Liver (tissue), 8 donors: ENCODE measurements at regions not wholly inside any gene's neighbourhood (a gene's known extent, or its start where the extent isn't known, plus 50 kb on each side); places are given as distances from the start of the nearest gene placed in this dataset.

Source experiments
- DNase-seq: peaks from one replicate; pipeline ENCODE4 v3.0.0-alpha.2; 2017; ENCODE audit warnings: low spot score
- H3K27ac ChIP-seq, 2 donors: one replicate each; pipeline ENCODE4 v1.7.0; 2013; ENCODE audit warnings: inconsistent platforms in 2 of 2, low read length in 2 of 2, control low read depth in 1 of 2, low read depth in 1 of 2, mild to moderate bottlenecking in 1 of 2
- H3K27me3 ChIP-seq, 4 donors: one replicate each; pipeline versions ENCODE4 v1.6.1 to v1.7.0; 2013; ENCODE audit warnings: low read length in 3 of 4, inconsistent platforms in 1 of 4, mild to moderate bottlenecking in 1 of 4, moderate library complexity in 1 of 4; ENCODE audit not compliant: control insufficient read depth in 4 of 4, insufficient read depth in 4 of 4
- H3K36me3 ChIP-seq, 4 donors: one replicate each; pipeline versions ENCODE4 v1.6.1 to v1.7.0; 2013; ENCODE audit warnings: low read length in 3 of 4, mild to moderate bottlenecking in 3 of 4, low read depth in 1 of 4, moderate library complexity in 1 of 4; ENCODE audit not compliant: control insufficient read depth in 4 of 4, insufficient read depth in 3 of 4
- H3K4me1 ChIP-seq, 4 donors: one replicate each; pipeline versions ENCODE4 v1.6.1 to v1.7.0; 2013; ENCODE audit warnings: low read length in 3 of 4, mild to moderate bottlenecking in 3 of 4, moderate library complexity in 1 of 4; ENCODE audit not compliant: control insufficient read depth in 4 of 4, insufficient read depth in 4 of 4
- H3K4me3 ChIP-seq, 3 donors: one replicate each; pipeline versions ENCODE4 v1.6.1 to v1.7.0; 2013; ENCODE audit warnings: low read length in 3 of 3, control low read depth in 1 of 3, low read depth in 1 of 3, mild to moderate bottlenecking in 1 of 3
- H3K9ac ChIP-seq, 2 donors: one replicate each; pipeline ENCODE4 v1.7.0; 2013; ENCODE audit warnings: low read length in 2 of 2, mild to moderate bottlenecking in 2 of 2, moderate library complexity in 2 of 2, control low read depth in 1 of 2, low read depth in 1 of 2
- H3K9me3 ChIP-seq, 4 donors: one replicate each; pipeline versions ENCODE4 v1.6.1 to v1.7.0; 2013; ENCODE audit warnings: low read length in 3 of 4; ENCODE audit not compliant: control insufficient read depth in 4 of 4
- ATF3 ChIP-seq: IDR thresholded peaks from 2 replicates; pipeline ENCODE4 v1.6.1; 2016; ENCODE audit warnings: antibody characterized with exemption
- CTCF ChIP-seq: fragments of 150-350 bp; IDR thresholded peaks from 2 replicates; pipeline ENCODE4 v1.5.1; 2017; ENCODE audit warnings: improper control_type of control experiment, low read depth, low read length; ENCODE audit not compliant: missing input control
- EGR1 ChIP-seq, 2 donors: IDR thresholded peaks; 2 replicates each; pipeline ENCODE4 v1.6.1; 2016 to 2018; ENCODE audit warnings: antibody characterized with exemption in 2 of 2, low read depth in 2 of 2
- FOXA1 ChIP-seq: IDR thresholded peaks from 2 replicates; pipeline ENCODE4 v1.6.1; 2016; ENCODE audit warnings: antibody characterized with exemption
- FOXA2 ChIP-seq: IDR thresholded peaks from 2 replicates; pipeline ENCODE4 v1.6.1; 2016; ENCODE audit warnings: antibody characterized with exemption
- GABPA ChIP-seq, 2 donors: IDR thresholded peaks in 1 of 2; conservative IDR thresholded peaks in 1 of 2; 2 replicates each; pipeline ENCODE4 v1.6.1; 2016; ENCODE audit warnings: antibody characterized with exemption in 2 of 2, mild to moderate bottlenecking in 1 of 2, moderate library complexity in 1 of 2
- HNF4A ChIP-seq, 2 donors: conservative IDR thresholded peaks; 2 replicates each; pipeline ENCODE4 v1.6.1; 2016; ENCODE audit warnings: antibody characterized with exemption in 2 of 2, mild to moderate bottlenecking in 2 of 2
- HNF4G ChIP-seq: IDR thresholded peaks from 2 replicates; pipeline ENCODE4 v1.6.1; 2016; ENCODE audit warnings: antibody characterized with exemption
- JUND ChIP-seq, 2 donors: IDR thresholded peaks; 2 replicates each; pipeline ENCODE4 v1.6.1; 2016; ENCODE audit warnings: antibody characterized with exemption in 2 of 2
- MAX ChIP-seq: IDR thresholded peaks from 2 replicates; pipeline ENCODE4 v1.6.1; 2016; ENCODE audit warnings: antibody characterized with exemption
- NR2F2 ChIP-seq: IDR thresholded peaks from 2 replicates; pipeline ENCODE4 v1.6.1; 2016; ENCODE audit warnings: antibody characterized with exemption
- RAD21 ChIP-seq, 2 donors: IDR thresholded peaks; 2 replicates each; pipeline ENCODE4 v1.6.1; 2016; ENCODE audit warnings: antibody characterized with exemption in 2 of 2, mild to moderate bottlenecking in 2 of 2
- RXRA ChIP-seq, 2 donors: IDR thresholded peaks; 2 replicates each; pipeline ENCODE4 v1.6.1; 2017 to 2018; ENCODE audit warnings: antibody characterized with exemption in 2 of 2, mild to moderate bottlenecking in 1 of 2
- SP1 ChIP-seq: IDR thresholded peaks from 2 replicates; pipeline ENCODE4 v1.6.1; 2018; ENCODE audit warnings: antibody characterized with exemption, mild to moderate bottlenecking
- TAF1 ChIP-seq: conservative IDR thresholded peaks from 2 replicates; pipeline ENCODE4 v1.6.1; 2016; ENCODE audit warnings: antibody characterized with exemption, mild to moderate bottlenecking
- YY1 ChIP-seq: IDR thresholded peaks from 2 replicates; pipeline ENCODE4 v1.6.1; 2016; ENCODE audit warnings: antibody characterized with exemption, mild to moderate bottlenecking
- WGBS: extraction: QIAGEN DNeasy Blood & Tissue Kit; methylation state at CpG from one replicate; pipeline ENCODE4 v1.1.7; 2013; 5-methylcytosine and 5-hydroxymethylcytosine counted together
- TF ChIP-seq, protein P1 (sequence below): IDR thresholded peaks from 2 replicates; pipeline ENCODE4 v1.6.1; 2016; ENCODE audit warnings: antibody characterized with exemption, mild to moderate bottlenecking
- TF ChIP-seq, protein P2 (sequence below): IDR thresholded peaks from 2 replicates; pipeline ENCODE4 v1.6.1; 2016; ENCODE audit warnings: antibody characterized with exemption
- donor health status: healthy.
- donor health status: healthy.
- donor health status: healthy.
- donor health status: healthy.
- donor health status: healthy.

DNA sequence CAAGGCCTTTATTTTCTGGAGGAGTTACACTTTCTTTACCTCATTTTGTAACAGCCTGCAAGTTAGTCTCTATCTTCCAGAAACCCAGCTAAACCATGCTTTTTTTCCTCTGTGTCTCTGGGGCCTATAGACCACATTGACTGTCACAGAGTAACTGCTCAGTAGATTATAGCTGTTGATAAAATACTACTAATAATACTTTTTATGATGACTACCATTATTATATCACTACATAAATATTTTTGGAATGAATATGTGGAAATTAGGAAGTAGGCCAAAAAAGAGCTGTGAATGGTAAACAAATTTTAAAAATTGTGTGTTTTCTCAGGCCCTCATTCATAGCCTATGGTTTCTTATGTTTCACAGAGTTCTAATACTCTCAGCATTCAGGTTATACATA lies 233.1 kb upstream of the USP24 start:
- Histone ChIP-seq H3K27me3 (no peaks in the 10 kb centered on the region), H3K4me1 (no peaks in the 10 kb centered on the region), H3K9me3 (peaks cover 0 to 6% (median 1%) of the 10 kb centered on the region in 4 donors), H3K36me3 (no peaks in the 10 kb centered on the region), H3K27ac (no peak overlapping the region), H3K9ac (no peak overlapping the region), H3K4me3 (no peak overlapping the region)
- DNase-seq = no peak
- TF ChIP-seq RXRA (IDR thresholded peaks at IDR 0.05) (no peak), JUND (IDR thresholded peaks at IDR 0.05) (no peak), YY1 (no peak), TAF1 (no peak), ATF3 (no peak), EGR1 (IDR thresholded peaks at IDR 0.05; ENCODE audit: low read depth in 2 of 2) (no peak), HNF4G (no peak), NR2F2 (no peak), SP1 (no peak), GABPA (IDR thresholded peaks at IDR 0.05 in 1 of 2, conservative IDR thresholded peaks at IDR 0.05 in 1 of 2) (no peak), CTCF (no peak), FOXA2 (no peak), RAD21 (IDR thresholded peaks at IDR 0.05) (no peak), HNF4A (conservative IDR thresholded peaks at IDR 0.05) (no peak), MAX (no peak), FOXA1 (no peak)
- TF ChIP-seq, protein P1, sequence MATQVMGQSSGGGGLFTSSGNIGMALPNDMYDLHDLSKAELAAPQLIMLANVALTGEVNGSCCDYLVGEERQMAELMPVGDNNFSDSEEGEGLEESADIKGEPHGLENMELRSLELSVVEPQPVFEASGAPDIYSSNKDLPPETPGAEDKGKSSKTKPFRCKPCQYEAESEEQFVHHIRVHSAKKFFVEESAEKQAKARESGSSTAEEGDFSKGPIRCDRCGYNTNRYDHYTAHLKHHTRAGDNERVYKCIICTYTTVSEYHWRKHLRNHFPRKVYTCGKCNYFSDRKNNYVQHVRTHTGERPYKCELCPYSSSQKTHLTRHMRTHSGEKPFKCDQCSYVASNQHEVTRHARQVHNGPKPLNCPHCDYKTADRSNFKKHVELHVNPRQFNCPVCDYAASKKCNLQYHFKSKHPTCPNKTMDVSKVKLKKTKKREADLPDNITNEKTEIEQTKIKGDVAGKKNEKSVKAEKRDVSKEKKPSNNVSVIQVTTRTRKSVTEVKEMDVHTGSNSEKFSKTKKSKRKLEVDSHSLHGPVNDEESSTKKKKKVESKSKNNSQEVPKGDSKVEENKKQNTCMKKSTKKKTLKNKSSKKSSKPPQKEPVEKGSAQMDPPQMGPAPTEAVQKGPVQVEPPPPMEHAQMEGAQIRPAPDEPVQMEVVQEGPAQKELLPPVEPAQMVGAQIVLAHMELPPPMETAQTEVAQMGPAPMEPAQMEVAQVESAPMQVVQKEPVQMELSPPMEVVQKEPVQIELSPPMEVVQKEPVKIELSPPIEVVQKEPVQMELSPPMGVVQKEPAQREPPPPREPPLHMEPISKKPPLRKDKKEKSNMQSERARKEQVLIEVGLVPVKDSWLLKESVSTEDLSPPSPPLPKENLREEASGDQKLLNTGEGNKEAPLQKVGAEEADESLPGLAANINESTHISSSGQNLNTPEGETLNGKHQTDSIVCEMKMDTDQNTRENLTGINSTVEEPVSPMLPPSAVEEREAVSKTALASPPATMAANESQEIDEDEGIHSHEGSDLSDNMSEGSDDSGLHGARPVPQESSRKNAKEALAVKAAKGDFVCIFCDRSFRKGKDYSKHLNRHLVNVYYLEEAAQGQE = no peak
- TF ChIP-seq, protein P2, sequence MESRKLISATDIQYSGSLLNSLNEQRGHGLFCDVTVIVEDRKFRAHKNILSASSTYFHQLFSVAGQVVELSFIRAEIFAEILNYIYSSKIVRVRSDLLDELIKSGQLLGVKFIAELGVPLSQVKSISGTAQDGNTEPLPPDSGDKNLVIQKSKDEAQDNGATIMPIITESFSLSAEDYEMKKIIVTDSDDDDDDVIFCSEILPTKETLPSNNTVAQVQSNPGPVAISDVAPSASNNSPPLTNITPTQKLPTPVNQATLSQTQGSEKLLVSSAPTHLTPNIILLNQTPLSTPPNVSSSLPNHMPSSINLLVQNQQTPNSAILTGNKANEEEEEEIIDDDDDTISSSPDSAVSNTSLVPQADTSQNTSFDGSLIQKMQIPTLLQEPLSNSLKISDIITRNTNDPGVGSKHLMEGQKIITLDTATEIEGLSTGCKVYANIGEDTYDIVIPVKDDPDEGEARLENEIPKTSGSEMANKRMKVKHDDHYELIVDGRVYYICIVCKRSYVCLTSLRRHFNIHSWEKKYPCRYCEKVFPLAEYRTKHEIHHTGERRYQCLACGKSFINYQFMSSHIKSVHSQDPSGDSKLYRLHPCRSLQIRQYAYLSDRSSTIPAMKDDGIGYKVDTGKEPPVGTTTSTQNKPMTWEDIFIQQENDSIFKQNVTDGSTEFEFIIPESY = no peak

DNA sequence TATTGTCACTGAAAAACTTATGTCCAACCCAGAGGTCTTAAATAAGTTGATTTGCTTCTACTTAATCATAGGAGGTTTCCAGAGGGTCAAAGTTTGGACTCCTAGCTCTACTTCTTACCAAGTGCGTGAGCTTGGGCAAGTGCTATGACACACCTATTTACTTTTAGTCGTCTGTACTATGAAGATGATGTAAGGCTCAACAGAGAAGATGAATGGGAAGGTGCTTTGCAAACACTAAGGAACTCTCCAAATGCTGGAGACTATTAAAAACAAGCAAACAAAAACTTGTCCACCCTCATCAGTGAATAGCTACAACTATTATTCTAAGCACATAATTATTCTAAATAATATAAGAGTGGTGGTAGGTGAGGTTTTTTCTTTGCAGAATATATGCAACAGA lies 232.3 kb upstream of the USP24 start:
- 38% methylated on average over 2 of the region's 2 CpGs for WGBS
- no peaks in the 10 kb centered on the region for H3K4me1 ChIP-seq
- no peak for TF ChIP-seq MAX
- no peak for TF ChIP-seq ATF3
- TF ChIP-seq, protein P1 = no peak
- TF ChIP-seq RAD21 (IDR thresholded peaks at IDR 0.05) = no peak
- H3K27ac ChIP-seq = no peak overlapping the region
- H3K36me3 ChIP-seq = no peaks in the 10 kb centered on the region
- no peak for DNase-seq
- H3K4me3 ChIP-seq = no peak overlapping the region
- H3K27me3 ChIP-seq = no peaks in the 10 kb centered on the region
- no peak overlapping the region for H3K9ac ChIP-seq
- peaks cover 0 to 6% (median 1%) of the 10 kb centered on the region in 4 donors for H3K9me3 ChIP-seq
